Panc1 (cell line): ENCODE measurements at regions not wholly inside any gene's neighbourhood (a gene's known extent, or its start where the extent isn't known, plus 50 kb on each side); places are given as distances from the start of the nearest gene placed in this dataset.

Experiments used
- ATAC-seq: fragments of 200-7000 bp; cut with Tn5 transposase; 2 replicates; pipeline ENCODE4 v1.9.1; 2020; ENCODE audit warnings: mild to moderate bottlenecking, moderate library complexity
- BruUV-seq: library from RNA; stranded (reverse); fragments of 400-500 nt; replicated peaks from 2 replicates; lab custom pipeline; 2021; lab: Mats Ljungman, UMichigan
- CTCF ChIA-PET: fragments of 300-600 bp; sonication (Branson Sonifier 250); formaldehyde crosslinking; loops from one replicate; lab custom pipeline; 2022; ENCODE audit warnings: antibody characterized with exemption; lab: Charles Lee
- POLR2A ChIA-PET: fragments of 300-600 bp; sonication (Branson Sonifier 250); formaldehyde crosslinking; loops from one replicate; lab custom pipeline; 2022; ENCODE audit warnings: antibody characterized with exemption; lab: Charles Lee
- DNase-seq: peaks from one replicate; pipeline ENCODE4 v3.0.0-alpha.2; 2010; ENCODE audit warnings: low read depth, low spot score
- H3K27ac ChIP-seq: 2 replicates; pipeline ENCODE4 v1.5.1; 2011; ENCODE audit warnings: mild to moderate bottlenecking, low read length, inconsistent platforms
- H3K27me3 ChIP-seq: fragments of 200-500 bp; sonication (Bioruptor generic); 2 replicates; pipeline ENCODE4 v1.6.0; 2014; ENCODE audit warnings: low read length, inconsistent platforms; ENCODE audit not compliant: control insufficient read depth, insufficient read depth
- H3K36me3 ChIP-seq: fragments of 200-500 bp; sonication (Bioruptor generic); 2 replicates; pipeline ENCODE4 v1.5.1; 2014; ENCODE audit warnings: inconsistent platforms, mild to moderate bottlenecking, low read length, moderate library complexity; ENCODE audit not compliant: control insufficient read depth, insufficient read depth
- H3K4me1 ChIP-seq: 2 replicates; pipeline ENCODE4 v1.5.1; 2011; ENCODE audit warnings: inconsistent platforms, mild to moderate bottlenecking, low read length, moderate library complexity; ENCODE audit not compliant: control insufficient read depth, insufficient read depth
- H3K4me3 ChIP-seq, 2 experiments: 2 replicates each; pipeline ENCODE4 v1.5.1; 2011 to 2012; ENCODE audit warnings: low read depth in 2 of 2, low read length in 2 of 2, mild to moderate bottlenecking in 2 of 2, inconsistent platforms in 1 of 2, moderate library complexity in 1 of 2
- H3K9me3 ChIP-seq: fragments of 200-500 bp; sonication (Bioruptor generic); 2 replicates; pipeline ENCODE4 v1.5.1; 2014; ENCODE audit warnings: low read depth, mild to moderate bottlenecking, inconsistent platforms, low read length, moderate library complexity; ENCODE audit not compliant: control insufficient read depth, insufficient read depth
- POLR2AphosphoS5 ChIP-seq: IDR thresholded peaks from 2 replicates; pipeline ENCODE4 v1.6.1; 2012; ENCODE audit warnings: mild to moderate bottlenecking, low read depth, low read length, moderate library complexity
- SIN3A ChIP-seq: IDR thresholded peaks from 2 replicates; pipeline ENCODE4 v1.6.1; 2012; ENCODE audit warnings: low read depth, mild to moderate bottlenecking, low read length, moderate library complexity, borderline replicate concordance; ENCODE audit not compliant: insufficient read depth
- TCF7L2 ChIP-seq: IDR thresholded peaks from 2 replicates; pipeline ENCODE4 v1.6.1; 2011; ENCODE audit warnings: mild to moderate bottlenecking, low read depth, low read length, inconsistent platforms
- in situ Hi-C: cut with HindIII; loops from 2 replicates; pipeline ENCODE4 v1.10.0; 2016; ENCODE audit warnings: low sequenced_read_pairs, low pct_unique_long_range_greater_than_20kb
- intact Hi-C: fragments of 100-400 bp; cut with micrococcal nuclease; formaldehyde crosslinking; loops from one replicate; pipeline ENCODE4 v1.10.0; 2022; ENCODE audit not compliant: unreplicated experiment
- TF ChIP-seq, protein P1 (sequence below): fragments of 450-650 bp; IDR thresholded peaks from 2 replicates; pipeline ENCODE4 v1.5.1; 2017; ENCODE audit warnings: mild to moderate bottlenecking
- TF ChIP-seq, protein P2 (sequence below), 2 experiments: IDR thresholded peaks; 2 replicates each; pipeline ENCODE4 v1.6.1; 2011 to 2012; ENCODE audit warnings: low read depth in 2 of 2, control low read depth in 1 of 2, low read length in 1 of 2, mild to moderate bottlenecking in 1 of 2, moderate library complexity in 1 of 2; ENCODE audit not compliant: insufficient read depth in 1 of 2

DNA sequence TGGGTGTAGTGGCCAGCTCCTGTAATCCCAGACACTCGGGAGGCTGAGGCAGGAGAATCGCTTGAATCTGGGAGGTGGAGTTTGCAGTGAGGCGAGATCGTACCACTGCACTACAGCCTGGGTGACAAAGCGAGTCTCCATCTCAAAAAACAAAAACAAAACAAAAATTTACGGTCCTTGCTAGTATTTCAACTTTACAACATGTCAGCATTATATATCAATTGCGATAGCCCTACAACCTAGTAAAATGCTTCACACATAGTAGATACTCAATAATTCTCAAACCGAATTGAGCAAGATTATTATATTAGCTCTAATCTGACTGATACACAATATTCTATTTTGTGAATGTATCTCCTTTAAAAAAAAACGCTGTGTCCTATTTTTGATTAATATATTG is 1411.0 kb upstream of the WWC1 start:
- no TSS peak for BruUV-seq
- ATAC-seq: no peak
- CTCF ChIA-PET: no interaction called here

DNA sequence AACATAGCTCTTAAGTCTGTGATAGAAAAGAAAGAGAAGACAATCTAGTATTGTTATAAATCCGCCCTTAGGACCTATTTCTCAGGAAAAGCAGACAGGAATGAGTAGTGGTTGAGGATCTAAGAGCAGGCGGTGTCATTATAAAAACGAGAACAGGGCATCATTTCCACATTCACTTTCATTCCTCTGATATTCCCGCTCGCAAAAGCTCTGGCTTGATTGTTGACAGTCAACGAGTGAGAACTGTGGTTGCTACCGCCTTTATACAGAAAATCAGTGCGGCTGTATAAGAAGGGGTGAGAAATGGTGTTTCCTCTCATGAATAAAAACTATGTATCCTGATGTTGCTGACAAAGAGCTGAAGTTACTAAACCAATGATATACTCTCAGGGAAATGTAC is 1409.6 kb upstream of the WWC1 start:
- ATAC-seq (no peak), DNase-seq (no peak)
- ChIA-PET CTCF (interaction anchor here (0.6 kb wide), 1 partner anchor 136 kb away, joined by 5 read pairs; no protein-coding TSS in a partner anchor), POLR2A (no interaction called here)
- no TSS peak for BruUV-seq
- Histone ChIP-seq H3K36me3 (no peaks in the 10 kb centered on the region), H3K27me3 (no peaks in the 10 kb centered on the region), H3K4me1 (no peaks in the 10 kb centered on the region), H3K9me3 (no peaks in the 10 kb centered on the region), H3K4me3 (no peak overlapping the region), H3K27ac (no peak overlapping the region)
- in situ Hi-C loops (no loop called here), intact Hi-C loops (no loop called here)
- TF ChIP-seq, protein P1, sequence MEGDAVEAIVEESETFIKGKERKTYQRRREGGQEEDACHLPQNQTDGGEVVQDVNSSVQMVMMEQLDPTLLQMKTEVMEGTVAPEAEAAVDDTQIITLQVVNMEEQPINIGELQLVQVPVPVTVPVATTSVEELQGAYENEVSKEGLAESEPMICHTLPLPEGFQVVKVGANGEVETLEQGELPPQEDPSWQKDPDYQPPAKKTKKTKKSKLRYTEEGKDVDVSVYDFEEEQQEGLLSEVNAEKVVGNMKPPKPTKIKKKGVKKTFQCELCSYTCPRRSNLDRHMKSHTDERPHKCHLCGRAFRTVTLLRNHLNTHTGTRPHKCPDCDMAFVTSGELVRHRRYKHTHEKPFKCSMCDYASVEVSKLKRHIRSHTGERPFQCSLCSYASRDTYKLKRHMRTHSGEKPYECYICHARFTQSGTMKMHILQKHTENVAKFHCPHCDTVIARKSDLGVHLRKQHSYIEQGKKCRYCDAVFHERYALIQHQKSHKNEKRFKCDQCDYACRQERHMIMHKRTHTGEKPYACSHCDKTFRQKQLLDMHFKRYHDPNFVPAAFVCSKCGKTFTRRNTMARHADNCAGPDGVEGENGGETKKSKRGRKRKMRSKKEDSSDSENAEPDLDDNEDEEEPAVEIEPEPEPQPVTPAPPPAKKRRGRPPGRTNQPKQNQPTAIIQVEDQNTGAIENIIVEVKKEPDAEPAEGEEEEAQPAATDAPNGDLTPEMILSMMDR: no peak

More for the DNA sequence above, 1411.0 kb upstream of the WWC1 start:
- no peaks in the 10 kb centered on the region for H3K27me3 ChIP-seq
- in situ Hi-C loops: no loop called here
- H3K4me1 ChIP-seq: no peaks in the 10 kb centered on the region
- H3K4me3 ChIP-seq: no peak overlapping the region
- POLR2A ChIA-PET: no interaction called here
- no peaks in the 10 kb centered on the region for H3K9me3 ChIP-seq
- intact Hi-C loops: no loop called here
- no peak for DNase-seq
- TF ChIP-seq, protein P1: no peak
- TF ChIP-seq SIN3A (no peak), TCF7L2 (no peak), POLR2AphosphoS5 (no peak)
- TF ChIP-seq, protein P2, sequence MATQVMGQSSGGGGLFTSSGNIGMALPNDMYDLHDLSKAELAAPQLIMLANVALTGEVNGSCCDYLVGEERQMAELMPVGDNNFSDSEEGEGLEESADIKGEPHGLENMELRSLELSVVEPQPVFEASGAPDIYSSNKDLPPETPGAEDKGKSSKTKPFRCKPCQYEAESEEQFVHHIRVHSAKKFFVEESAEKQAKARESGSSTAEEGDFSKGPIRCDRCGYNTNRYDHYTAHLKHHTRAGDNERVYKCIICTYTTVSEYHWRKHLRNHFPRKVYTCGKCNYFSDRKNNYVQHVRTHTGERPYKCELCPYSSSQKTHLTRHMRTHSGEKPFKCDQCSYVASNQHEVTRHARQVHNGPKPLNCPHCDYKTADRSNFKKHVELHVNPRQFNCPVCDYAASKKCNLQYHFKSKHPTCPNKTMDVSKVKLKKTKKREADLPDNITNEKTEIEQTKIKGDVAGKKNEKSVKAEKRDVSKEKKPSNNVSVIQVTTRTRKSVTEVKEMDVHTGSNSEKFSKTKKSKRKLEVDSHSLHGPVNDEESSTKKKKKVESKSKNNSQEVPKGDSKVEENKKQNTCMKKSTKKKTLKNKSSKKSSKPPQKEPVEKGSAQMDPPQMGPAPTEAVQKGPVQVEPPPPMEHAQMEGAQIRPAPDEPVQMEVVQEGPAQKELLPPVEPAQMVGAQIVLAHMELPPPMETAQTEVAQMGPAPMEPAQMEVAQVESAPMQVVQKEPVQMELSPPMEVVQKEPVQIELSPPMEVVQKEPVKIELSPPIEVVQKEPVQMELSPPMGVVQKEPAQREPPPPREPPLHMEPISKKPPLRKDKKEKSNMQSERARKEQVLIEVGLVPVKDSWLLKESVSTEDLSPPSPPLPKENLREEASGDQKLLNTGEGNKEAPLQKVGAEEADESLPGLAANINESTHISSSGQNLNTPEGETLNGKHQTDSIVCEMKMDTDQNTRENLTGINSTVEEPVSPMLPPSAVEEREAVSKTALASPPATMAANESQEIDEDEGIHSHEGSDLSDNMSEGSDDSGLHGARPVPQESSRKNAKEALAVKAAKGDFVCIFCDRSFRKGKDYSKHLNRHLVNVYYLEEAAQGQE (IDR thresholded peaks at IDR 0.05; ENCODE audit: insufficient read depth in 1 of 2, low read depth in 2 of 2, low read length in 1 of 2): no peak
- H3K36me3 ChIP-seq: no peaks in the 10 kb centered on the region
- H3K27ac ChIP-seq: no peak overlapping the region
